CD4-positive, alpha-beta memory T cell (primary cell): ENCODE measurements at regions not wholly inside any gene's neighbourhood (a gene's known extent, or its start where the extent isn't known, plus 50 kb on each side); places are given as distances from the start of the nearest gene placed in this dataset.

Experiments
- CTCF ChIA-PET: fragments of 350-600 bp; sonication (Branson Sonifier 250); formaldehyde crosslinking; loops from one replicate; lab custom pipeline; 2021; ENCODE audit warnings: inconsistent platforms; ENCODE audit not compliant: partially characterized antibody; lab: Charles Lee
- POLR2A ChIA-PET: fragments of 350-600 bp; sonication (Branson Sonifier 250); formaldehyde crosslinking; loops from one replicate; lab custom pipeline; 2021; ENCODE audit not compliant: partially characterized antibody; lab: Charles Lee
- DNase-seq, 5 donors: peaks; one replicate each; pipeline versions ENCODE4 v3.0.0 to v3.0.0-alpha.2; 2020 to 2022; ENCODE audit warnings: mixed read lengths in 1 of 5
- H3K27ac ChIP-seq: one replicate; pipeline ENCODE4 v1.7.0; 2013; ENCODE audit warnings: low read depth, low read length
- H3K27me3 ChIP-seq: 2 replicates; pipeline ENCODE4 v1.7.0; 2013; ENCODE audit warnings: mild to moderate bottlenecking, low read length, moderate library complexity; ENCODE audit not compliant: insufficient read depth
- H3K36me3 ChIP-seq: 2 replicates; pipeline ENCODE4 v1.7.0; 2013; ENCODE audit warnings: mild to moderate bottlenecking, low read length, moderate library complexity; ENCODE audit not compliant: insufficient read depth
- H3K4me1 ChIP-seq: 2 replicates; pipeline ENCODE4 v1.7.0; 2013; ENCODE audit warnings: mild to moderate bottlenecking, low read length, moderate library complexity; ENCODE audit not compliant: insufficient read depth
- H3K4me3 ChIP-seq, 2 donors: one replicate each; pipeline ENCODE4 v1.7.0; 2013; ENCODE audit warnings: low read length in 2 of 2, mild to moderate bottlenecking in 1 of 2
- H3K9me3 ChIP-seq, 2 donors: one replicate each; pipeline ENCODE4 v1.7.0; 2013; ENCODE audit warnings: low read length in 2 of 2, control low read depth in 1 of 2; ENCODE audit not compliant: control insufficient read depth in 1 of 2
- H3K27ac Mint-ChIP-seq, 7 donors: one replicate each; pipeline ENCODE4 v1.8.0; 2020 to 2021; ENCODE audit warnings: mixed read lengths in 7 of 7, mild to moderate bottlenecking in 6 of 7, inconsistent platforms in 3 of 7, moderate library complexity in 3 of 7
- H3K27me3 Mint-ChIP-seq, 2 donors: one replicate each; pipeline ENCODE4 v1.8.0; 2020 to 2021; ENCODE audit warnings: mixed read lengths in 2 of 2
- H3K36me3 Mint-ChIP-seq, 2 donors: one replicate each; pipeline ENCODE4 v1.8.0; 2020 to 2021; ENCODE audit warnings: mixed read lengths in 2 of 2, inconsistent platforms in 1 of 2, mild to moderate bottlenecking in 1 of 2
- H3K4me1 Mint-ChIP-seq, 4 donors: one replicate each; pipeline ENCODE4 v1.8.0; 2020 to 2021; ENCODE audit warnings: mixed read lengths in 4 of 4, mild to moderate bottlenecking in 1 of 4
- H3K4me3 Mint-ChIP-seq, 8 donors: one replicate each; pipeline ENCODE4 v1.8.0; 2020 to 2021; ENCODE audit warnings: mixed read lengths in 8 of 8, mild to moderate bottlenecking in 7 of 8, moderate library complexity in 6 of 8, inconsistent platforms in 3 of 8
- H3K9me3 Mint-ChIP-seq, 8 donors: one replicate each; pipeline ENCODE4 v1.8.0; 2020 to 2021; ENCODE audit warnings: mixed read lengths in 8 of 8, mild to moderate bottlenecking in 5 of 8, inconsistent platforms in 3 of 8, moderate library complexity in 1 of 8
- intact Hi-C: fragments of 100-400 bp; cut with micrococcal nuclease; formaldehyde crosslinking; loops from one replicate; pipeline ENCODE4 v1.15.1; 2023

- Histone ChIP-seq H3K4me1 (no peaks in the 10 kb centered on the region), H3K27me3 (no peaks in the 10 kb centered on the region), H3K27ac (no peak overlapping the region), H3K4me3 (no peak overlapping the region), H3K36me3 (no peaks in the 10 kb centered on the region), H3K9me3 (no peaks in the 10 kb centered on the region)
- intact Hi-C loops: no loop called here
- H3K4me1 Mint-ChIP-seq: no peaks in the 10 kb centered on the region
- no peak for DNase-seq
- peaks cover 0 to 4% of the 10 kb centered on the region in 2 donors for H3K27me3 Mint-ChIP-seq
- H3K4me3 Mint-ChIP-seq: no peak overlapping the region
- H3K36me3 Mint-ChIP-seq: no peaks in the 10 kb centered on the region
- CTCF ChIA-PET: no interaction called here
- POLR2A ChIA-PET: no interaction called here
- H3K9me3 Mint-ChIP-seq: peaks cover 0 to 4% (median 0%) of the 10 kb centered on the region in 8 donors
- H3K27ac Mint-ChIP-seq: no peak overlapping the region
Observed at GRCh38 chr11:105226091-105226490, 86.5 kb upstream of the CARD18 start.

- POLR2A ChIA-PET: no interaction called here
- H3K27me3 Mint-ChIP-seq: peaks cover 0 to 2% of the 10 kb centered on the region in 2 donors
Observed at GRCh38 chr11:105224482-105225253, 85.1 kb upstream of the CARD18 start.

DNA sequence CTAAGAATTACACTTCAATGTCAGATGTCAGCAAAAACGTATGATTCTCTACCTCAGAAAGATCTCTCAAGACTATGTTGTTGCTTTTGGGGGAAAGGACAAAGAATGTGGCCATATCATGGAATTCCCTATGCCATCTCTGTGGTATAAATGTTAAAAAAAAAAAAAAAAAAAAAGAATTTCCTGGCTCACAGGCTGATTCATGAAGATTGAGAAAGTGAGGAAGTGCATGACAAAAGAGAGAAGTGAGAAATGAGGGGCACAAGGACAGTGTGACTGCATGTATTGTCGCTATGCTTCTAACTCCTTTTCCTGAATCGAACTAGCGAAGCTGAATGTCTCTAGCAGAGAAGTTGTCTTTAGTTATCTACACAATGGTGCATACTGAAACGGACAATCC lies 80.6 kb upstream of the CARD18 start:
- H3K36me3 Mint-ChIP-seq: no peaks in the 10 kb centered on the region
- H3K9me3 Mint-ChIP-seq: no peaks in the 10 kb centered on the region

More at GRCh38 chr11:105224482-105225253, 85.1 kb upstream of the CARD18 start:
- intact Hi-C loops: no loop called here
- Histone ChIP-seq H3K4me1 (no peaks in the 10 kb centered on the region), H3K27ac (no peak overlapping the region), H3K4me3 (no peak overlapping the region), H3K9me3 (no peaks in the 10 kb centered on the region), H3K36me3 (no peaks in the 10 kb centered on the region), H3K27me3 (no peaks in the 10 kb centered on the region)
- Mint-ChIP-seq H3K4me1 (no peaks in the 10 kb centered on the region), H3K4me3 (no peak overlapping the region), H3K27ac (no peak overlapping the region), H3K9me3 (peaks cover 0 to under 1% (median 0%) of the 10 kb centered on the region in 8 donors), H3K36me3 (no peaks in the 10 kb centered on the region)
- CTCF ChIA-PET: no interaction called here
- no peak for DNase-seq

DNA sequence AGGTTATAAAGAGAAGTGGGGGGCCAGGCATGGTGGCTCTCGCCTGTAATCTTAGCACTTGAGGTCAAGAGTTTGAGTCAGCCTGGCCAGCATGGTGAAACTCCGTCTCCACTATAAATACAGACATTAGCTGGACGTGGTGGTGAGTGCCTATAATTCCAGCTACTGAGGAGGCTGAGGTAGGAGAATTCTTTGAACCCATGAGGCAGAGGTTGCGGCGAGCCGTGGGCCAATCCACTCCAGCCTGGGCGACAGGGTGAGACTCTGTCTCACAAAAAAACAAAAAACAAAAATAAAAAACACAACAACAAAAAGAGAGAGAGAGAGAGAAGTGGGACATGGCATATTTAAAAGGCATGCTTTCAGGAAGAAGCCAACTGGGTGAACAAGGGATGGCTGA lies 80.1 kb upstream of the CARD18 start:
- H3K4me3 Mint-ChIP-seq: no peak overlapping the region
- H3K36me3 Mint-ChIP-seq: no peaks in the 10 kb centered on the region
- H3K4me3 ChIP-seq: no peak overlapping the region
- intact Hi-C loops: no loop called here
- ChIA-PET CTCF (no interaction called here), POLR2A (no interaction called here)
- no peak overlapping the region for H3K27ac ChIP-seq
- no peaks in the 10 kb centered on the region for H3K27me3 ChIP-seq
- H3K27me3 Mint-ChIP-seq: no peaks in the 10 kb centered on the region
- H3K27ac Mint-ChIP-seq: no peak overlapping the region
- no peaks in the 10 kb centered on the region for H3K4me1 Mint-ChIP-seq
- H3K9me3 Mint-ChIP-seq: no peaks in the 10 kb centered on the region
- no peaks in the 10 kb centered on the region for H3K36me3 ChIP-seq
- DNase-seq: no peak
- H3K9me3 ChIP-seq: no peaks in the 10 kb centered on the region
- no peaks in the 10 kb centered on the region for H3K4me1 ChIP-seq

More for the DNA sequence above, 80.6 kb upstream of the CARD18 start:
- H3K27me3 ChIP-seq: no peaks in the 10 kb centered on the region
- intact Hi-C loops: no loop called here
- H3K4me1 ChIP-seq: no peaks in the 10 kb centered on the region
- DNase-seq: no peak
- H3K4me3 ChIP-seq: no peak overlapping the region
- H3K9me3 ChIP-seq: no peaks in the 10 kb centered on the region
- Mint-ChIP-seq H3K4me1 (no peaks in the 10 kb centered on the region), H3K27ac (no peak overlapping the region), H3K27me3 (peaks cover 0 to 2% of the 10 kb centered on the region in 2 donors), H3K4me3 (no peak overlapping the region)
- no peak overlapping the region for H3K27ac ChIP-seq
- ChIA-PET CTCF (interaction anchor here (0.7 kb wide), 1 partner anchor 9 kb away, joined by 3 read pairs; no protein-coding TSS in a partner anchor), POLR2A (no interaction called here)
- H3K36me3 ChIP-seq: no peaks in the 10 kb centered on the region

DNA sequence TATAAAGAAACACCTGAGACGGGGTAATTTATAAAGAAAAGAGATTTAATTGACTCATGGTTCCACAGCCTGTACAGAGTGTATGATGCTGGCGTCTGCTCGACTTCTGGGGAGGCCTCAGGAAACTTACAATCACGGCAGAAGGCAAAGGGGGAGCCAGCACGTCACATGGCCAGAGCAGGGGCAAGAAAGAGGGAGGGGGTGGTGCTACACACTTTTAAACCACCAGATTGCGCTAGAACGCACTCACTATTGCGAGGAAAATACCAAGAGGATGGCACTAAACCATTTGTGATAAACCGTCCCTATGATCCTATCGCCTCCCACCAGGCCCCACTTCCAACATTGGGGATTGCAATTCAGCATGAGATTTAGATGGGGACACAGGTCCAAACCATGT lies 79.7 kb upstream of the CARD18 start:
- intact Hi-C loops: no loop called here
- Histone ChIP-seq H3K4me3 (no peak overlapping the region), H3K27ac (no peak overlapping the region), H3K27me3 (no peaks in the 10 kb centered on the region), H3K4me1 (no peaks in the 10 kb centered on the region), H3K9me3 (no peaks in the 10 kb centered on the region), H3K36me3 (no peaks in the 10 kb centered on the region)
- ChIA-PET CTCF (no interaction called here), POLR2A (no interaction called here)
- Mint-ChIP-seq H3K27ac (no peak overlapping the region), H3K27me3 (no peaks in the 10 kb centered on the region), H3K36me3 (no peaks in the 10 kb centered on the region), H3K4me1 (no peaks in the 10 kb centered on the region), H3K4me3 (no peak overlapping the region), H3K9me3 (no peaks in the 10 kb centered on the region)
- no peak for DNase-seq

DNA sequence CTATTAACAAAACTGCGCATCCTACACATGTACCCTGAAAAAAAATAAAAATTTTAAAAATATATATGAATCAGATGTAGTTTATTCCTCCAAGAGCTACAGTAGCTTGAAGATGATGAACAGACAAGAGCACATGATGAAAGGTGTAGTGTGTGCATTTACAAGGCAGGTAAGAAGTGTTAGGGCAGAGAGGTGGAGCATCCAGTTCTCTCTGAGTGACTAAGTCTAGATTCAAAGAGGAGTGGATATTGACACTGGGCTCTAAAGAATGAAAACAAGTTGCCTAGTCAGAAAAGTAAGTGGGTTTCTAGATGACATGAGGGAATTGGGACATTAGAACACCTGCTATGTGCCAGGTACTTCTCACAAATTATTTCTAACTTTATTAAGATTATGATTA lies 76.0 kb upstream of the CARD18 start:
- Mint-ChIP-seq H3K4me3 (no peak overlapping the region), H3K27me3 (no peaks in the 10 kb centered on the region), H3K27ac (no peak overlapping the region), H3K9me3 (no peaks in the 10 kb centered on the region), H3K36me3 (no peaks in the 10 kb centered on the region), H3K4me1 (no peaks in the 10 kb centered on the region)
- POLR2A ChIA-PET: no interaction called here
- CTCF ChIA-PET: no interaction called here
- no peak overlapping the region for H3K27ac ChIP-seq
- H3K4me1 ChIP-seq: no peaks in the 10 kb centered on the region
- H3K4me3 ChIP-seq: no peak overlapping the region
- no peaks in the 10 kb centered on the region for H3K36me3 ChIP-seq
- no peaks in the 10 kb centered on the region for H3K27me3 ChIP-seq
- intact Hi-C loops: no loop called here
- H3K9me3 ChIP-seq: no peaks in the 10 kb centered on the region
- no peak for DNase-seq

DNA sequence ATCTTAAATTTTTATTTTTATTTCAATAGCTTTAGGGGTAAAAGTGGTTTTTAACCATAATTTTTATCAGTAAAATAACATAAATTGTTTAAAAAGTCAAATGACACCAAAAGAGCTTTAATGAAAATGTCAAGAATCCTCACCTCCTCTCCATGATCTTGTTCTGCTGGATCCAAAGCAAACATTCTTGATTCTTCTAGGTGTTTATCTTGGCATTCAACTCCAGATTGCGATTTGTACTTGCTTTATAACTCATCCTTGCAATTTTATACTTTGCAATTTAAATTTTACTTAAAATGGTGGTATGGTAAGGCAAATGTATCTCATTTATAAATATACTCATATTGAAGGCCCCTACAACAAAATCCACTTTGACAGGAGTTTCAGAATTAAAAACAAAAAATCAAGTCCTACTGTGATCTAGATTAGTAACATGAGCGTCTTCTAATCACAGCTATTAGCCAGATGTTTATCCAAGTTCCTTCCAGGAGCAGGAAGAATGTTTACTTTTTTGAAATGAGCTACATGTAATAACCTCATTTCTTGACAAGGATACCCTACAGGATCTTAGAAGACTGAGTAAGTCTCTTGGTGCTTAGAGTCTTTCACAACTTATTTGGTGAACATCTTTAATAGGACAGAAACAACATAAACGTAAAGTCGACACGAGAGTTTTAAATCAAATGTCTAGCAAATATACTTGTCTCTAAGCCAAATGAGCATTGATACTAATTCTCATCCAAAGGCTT lies 72.4 kb upstream of the CARD18 start:
- no peaks in the 10 kb centered on the region for H3K4me1 Mint-ChIP-seq
- Histone ChIP-seq H3K4me3 (no peak overlapping the region), H3K36me3 (no peaks in the 10 kb centered on the region), H3K4me1 (no peaks in the 10 kb centered on the region), H3K27me3 (no peaks in the 10 kb centered on the region), H3K27ac (no peak overlapping the region), H3K9me3 (no peaks in the 10 kb centered on the region)
- H3K4me3 Mint-ChIP-seq: no peak overlapping the region
- no peaks in the 10 kb centered on the region for H3K36me3 Mint-ChIP-seq
- intact Hi-C loops: no loop called here
- POLR2A ChIA-PET: no interaction called here
- no peak for DNase-seq
- no peaks in the 10 kb centered on the region for H3K9me3 Mint-ChIP-seq
- CTCF ChIA-PET: no interaction called here
- H3K27me3 Mint-ChIP-seq: no peaks in the 10 kb centered on the region
- H3K27ac Mint-ChIP-seq: no peak overlapping the region
